K562 (cell line): ENCODE measurements at regions not wholly inside any gene's neighbourhood (a gene's known extent, or its start where the extent isn't known, plus 50 kb on each side); places are given as distances from the start of the nearest gene placed in this dataset.
A peak's percentile ranks its signal among the peaks of the same experiment; 100 is the strongest.

Source experiments
- ATF6 ChIP-seq: sonication (generic); formaldehyde crosslinking; IDR thresholded peaks from 2 replicates; pipeline ENCODE4 v1.4.0; 2020; ENCODE audit warnings: mild to moderate bottlenecking, missing genetic modification reagents
- BRF2 ChIP-seq: IDR thresholded peaks from 3 replicates; pipeline ENCODE4 v1.6.1; 2011; ENCODE audit warnings: borderline replicate concordance, mild to moderate bottlenecking; ENCODE audit not compliant: insufficient read length, insufficient read depth
- DDX20 ChIP-seq: fragments of 450-650 bp; IDR thresholded peaks from 2 replicates; pipeline ENCODE4 v1.6.1; 2016; ENCODE audit warnings: missing genetic modification characterization, low read depth, mild to moderate bottlenecking, missing compliant biosample characterization, moderate library complexity
- ELF4 ChIP-seq: fragments of 450-650 bp; formaldehyde crosslinking; IDR thresholded peaks from 2 replicates; pipeline ENCODE4 v1.4.0; 2022; ENCODE audit warnings: missing genetic modification characterization
- GTF2A2 ChIP-seq: IDR thresholded peaks from 2 replicates; pipeline ENCODE4 v1.6.1; 2016; ENCODE audit warnings: mild to moderate bottlenecking, missing genetic modification characterization, missing compliant biosample characterization
- NBN ChIP-seq: fragments of 450-650 bp; IDR thresholded peaks from 2 replicates; pipeline ENCODE4 v1.6.1; 2016; ENCODE audit warnings: low read depth, mild to moderate bottlenecking
- NFATC3 ChIP-seq: fragments of 450-650 bp; IDR thresholded peaks from 2 replicates; pipeline ENCODE4 v1.6.1; 2017; ENCODE audit warnings: mild to moderate bottlenecking
- PRDM10 ChIP-seq: fragments of 450-650 bp; IDR thresholded peaks from 2 replicates; pipeline ENCODE4 v1.6.1; 2018; ENCODE audit not compliant: partially characterized antibody
- RAD21 ChIP-seq, 2 experiments: fragments of 250-450 bp in 1 of 2; fragments of 450-650 bp in 1 of 2; sonication (Bioruptor Pico) in 1 of 2; formaldehyde crosslinking in 1 of 2; IDR thresholded peaks in 1 of 2; conservative IDR thresholded peaks in 1 of 2; 2 replicates each; pipeline versions ENCODE4 v1.4.0 to v1.8.0; 2020 to 2022; ENCODE audit warnings: mild to moderate bottlenecking in 2 of 2, moderate library complexity in 1 of 2
- SNRNP70 ChIP-seq: fragments of 200-400 bp; formaldehyde crosslinking; optimal IDR thresholded peaks from 2 replicates; pipeline ENCODE3; 2017; ENCODE audit warnings: low read depth, low read length
- TBL1XR1 ChIP-seq, 2 experiments: IDR thresholded peaks; 2 replicates each; pipeline ENCODE4 v1.6.1; 2012; ENCODE audit warnings: improper control_type of control experiment in 2 of 2, low read length in 2 of 2, mild to moderate bottlenecking in 1 of 2
- TCF7 ChIP-seq: sonication (generic); IDR thresholded peaks from 2 replicates; pipeline ENCODE4 v1.6.1; 2016; ENCODE audit warnings: antibody characterized with exemption, borderline replicate concordance
- U2AF2 ChIP-seq: fragments of 200-400 bp; formaldehyde crosslinking; optimal IDR thresholded peaks from 2 replicates; pipeline ENCODE3; 2017; ENCODE audit warnings: low read depth, mild to moderate bottlenecking, low read length
- ZNF197 ChIP-seq: fragments of 200-800 bp; sonication (Bioruptor generic); IDR thresholded peaks from 2 replicates; pipeline ENCODE4 v1.6.1; 2016; ENCODE audit warnings: low read depth, missing genetic modification characterization, missing compliant biosample characterization
- ZNF384 ChIP-seq: IDR thresholded peaks from 2 replicates; pipeline ENCODE4 v1.6.1; 2012; ENCODE audit warnings: low read depth, low read length, improper control_type of control experiment
- ZNF57 ChIP-seq: fragments of 450-650 bp; formaldehyde crosslinking; IDR thresholded peaks from 2 replicates; pipeline ENCODE4 v1.4.0; 2020; ENCODE audit warnings: mild to moderate bottlenecking, moderate library complexity
- ZNF644 ChIP-seq: fragments of 200-800 bp; sonication (Bioruptor generic); IDR thresholded peaks from 2 replicates; pipeline ENCODE4 v1.6.1; 2016; ENCODE audit warnings: low read depth, missing genetic modification characterization, missing compliant biosample characterization
- TF ChIP-seq, protein P1 (sequence below), 3 experiments: fragments of 200-800 bp in 1 of 3; sonication (Bioruptor generic) in 1 of 3; sonication (generic) in 1 of 3; formaldehyde crosslinking in 1 of 3; IDR thresholded peaks; 2 replicates each; pipeline versions ENCODE4 v1.6.1 to v1.8.0; 2016 to 2022; ENCODE audit warnings: mild to moderate bottlenecking in 2 of 3, missing compliant biosample characterization in 2 of 3, missing genetic modification characterization in 2 of 3, missing genetic modification reagents in 1 of 3
- TF ChIP-seq, protein P2 (sequence below): sonication (generic); formaldehyde crosslinking; IDR thresholded peaks from 2 replicates; pipeline ENCODE4 v1.8.0; 2022; ENCODE audit warnings: mild to moderate bottlenecking, missing genetic modification reagents

GRCh38 chr16:8182761-8183160 is 407.6 kb downstream of the TMEM114 start (continued):
- TF ChIP-seq PRDM10: peak; percentile 11
- TF ChIP-seq ZNF644 (tag): peak; percentile 91
- no peak for TF ChIP-seq ZNF197
- 0 out of 2 replicates have a peak, but pooled peaks have one; percentile 45 for TF ChIP-seq NFATC3
- TF ChIP-seq SNRNP70: no peak
- TF ChIP-seq ELF4 (CRISPR knock-in tag): peak; percentile 85
- TF ChIP-seq, protein P1, sequence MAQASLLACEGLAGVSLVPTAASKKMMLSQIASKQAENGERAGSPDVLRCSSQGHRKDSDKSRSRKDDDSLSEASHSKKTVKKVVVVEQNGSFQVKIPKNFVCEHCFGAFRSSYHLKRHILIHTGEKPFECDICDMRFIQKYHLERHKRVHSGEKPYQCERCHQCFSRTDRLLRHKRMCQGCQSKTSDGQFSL (CRISPR knock-in tag; IDR thresholded peaks at IDR 0.05): no peak
- TF ChIP-seq, protein P1 (tag; IDR thresholded peaks at IDR 0.05): no peak
- TF ChIP-seq NBN: peak; percentile 85
- no peak for TF ChIP-seq ATF6 (CRISPR knock-in tag)
- peak in 1 of 2 experiments; percentile 22; a peak in 2 of 4 replicates for TF ChIP-seq RAD21 (CRISPR knock-in tag; conservative IDR thresholded peaks at IDR 0.05 in 1 of 2, IDR thresholded peaks at IDR 0.05 in 1 of 2)
- 0 out of 2 replicates have a peak, but pooled peaks have one; percentile 64 for TF ChIP-seq TCF7
- no peak for TF ChIP-seq DDX20 (tag)
- no peak for TF ChIP-seq U2AF2
- TF ChIP-seq ZNF57 (CRISPR knock-in tag): no peak
- no peak for TF ChIP-seq GTF2A2
- TF ChIP-seq ZNF384: peak; percentile 31
- TF ChIP-seq, protein P2, sequence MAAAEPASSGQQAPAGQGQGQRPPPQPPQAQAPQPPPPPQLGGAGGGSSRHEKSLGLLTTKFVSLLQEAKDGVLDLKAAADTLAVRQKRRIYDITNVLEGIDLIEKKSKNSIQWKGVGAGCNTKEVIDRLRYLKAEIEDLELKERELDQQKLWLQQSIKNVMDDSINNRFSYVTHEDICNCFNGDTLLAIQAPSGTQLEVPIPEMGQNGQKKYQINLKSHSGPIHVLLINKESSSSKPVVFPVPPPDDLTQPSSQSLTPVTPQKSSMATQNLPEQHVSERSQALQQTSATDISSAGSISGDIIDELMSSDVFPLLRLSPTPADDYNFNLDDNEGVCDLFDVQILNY (CRISPR knock-in tag): no peak
- no peak for TF ChIP-seq BRF2
- peak; percentile 95 to 96 for TF ChIP-seq TBL1XR1 (IDR thresholded peaks at IDR 0.05; ENCODE audit: low read length in 2 of 2)
